ENCODE measurements at regions not wholly inside any gene's neighbourhood (a gene's known extent, or its start where the extent isn't known, plus 50 kb on each side); places are given as distances from the start of the nearest gene placed in this dataset.

DNA sequence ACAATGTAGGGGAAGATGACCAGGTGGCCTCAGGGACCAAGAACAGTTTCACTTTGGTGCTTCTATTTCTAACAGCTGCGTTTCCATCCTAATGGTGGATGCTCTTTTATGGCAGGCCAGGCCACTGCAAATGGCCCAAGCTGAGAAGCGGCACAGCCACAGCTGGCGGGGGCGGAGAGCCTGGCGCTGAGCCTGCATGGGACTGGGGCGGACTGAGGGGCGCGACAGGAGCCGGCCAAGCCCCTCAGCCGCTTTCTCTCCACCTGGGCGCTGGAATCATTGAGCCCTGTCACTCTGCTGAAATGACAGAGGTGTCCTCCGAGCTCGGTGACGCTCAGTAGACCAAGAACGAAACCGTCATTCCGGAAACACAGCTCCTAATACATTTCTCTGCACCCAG is 317.3 kb upstream of the PDE4D start:
- DNase-seq = no peak
- ATAC-seq (replicated peaks in 1 of 4) = no peak
- H3K27ac ChIP-seq (ENCODE audit: low read length) = no peak overlapping the region
- POLR2A ChIA-PET = no interaction called here
- no peaks in the 10 kb centered on the region for H3K36me3 ChIP-seq (ENCODE audit: control insufficient read depth in 2 of 2, extremely low read depth in 1 of 2, insufficient read depth in 1 of 2, low read length in 1 of 2)
- H3K27me3 ChIP-seq (replicated peaks in 1 of 2; ENCODE audit: control insufficient read depth in 2 of 2, extremely low read depth in 1 of 2, insufficient read depth in 2 of 2, low read length in 1 of 2) = no peaks in the 10 kb centered on the region
- H3K4me1 ChIP-seq (ENCODE audit: control insufficient read depth in 1 of 2, extremely low read depth in 1 of 2, insufficient read depth in 2 of 2, low read length in 2 of 2) = no peaks in the 10 kb centered on the region
- no peak overlapping the region for H3K4me3 Mint-ChIP-seq
- WGBS (ENCODE audit: insufficient coverage) = 79% methylated on average over 13 of the region's 17 CpGs
- H3K36me3 Mint-ChIP-seq = no peaks in the 10 kb centered on the region
- no peaks in the 10 kb centered on the region for H3K4me1 Mint-ChIP-seq
- no peak overlapping the region for H3K27ac Mint-ChIP-seq
- no peaks in the 10 kb centered on the region for H3K27me3 Mint-ChIP-seq
- peaks cover 3 to 8% (median 3%) of the 10 kb centered on the region in 3 donors for H3K9me3 Mint-ChIP-seq
- CTCF ChIA-PET = no interaction called here
- H3K4me3 ChIP-seq (ENCODE audit: control insufficient read depth in 1 of 2, extremely low read depth in 1 of 2, low read length in 1 of 2) = no peak overlapping the region
- no peaks in the 10 kb centered on the region for H3K9me3 ChIP-seq

DNA sequence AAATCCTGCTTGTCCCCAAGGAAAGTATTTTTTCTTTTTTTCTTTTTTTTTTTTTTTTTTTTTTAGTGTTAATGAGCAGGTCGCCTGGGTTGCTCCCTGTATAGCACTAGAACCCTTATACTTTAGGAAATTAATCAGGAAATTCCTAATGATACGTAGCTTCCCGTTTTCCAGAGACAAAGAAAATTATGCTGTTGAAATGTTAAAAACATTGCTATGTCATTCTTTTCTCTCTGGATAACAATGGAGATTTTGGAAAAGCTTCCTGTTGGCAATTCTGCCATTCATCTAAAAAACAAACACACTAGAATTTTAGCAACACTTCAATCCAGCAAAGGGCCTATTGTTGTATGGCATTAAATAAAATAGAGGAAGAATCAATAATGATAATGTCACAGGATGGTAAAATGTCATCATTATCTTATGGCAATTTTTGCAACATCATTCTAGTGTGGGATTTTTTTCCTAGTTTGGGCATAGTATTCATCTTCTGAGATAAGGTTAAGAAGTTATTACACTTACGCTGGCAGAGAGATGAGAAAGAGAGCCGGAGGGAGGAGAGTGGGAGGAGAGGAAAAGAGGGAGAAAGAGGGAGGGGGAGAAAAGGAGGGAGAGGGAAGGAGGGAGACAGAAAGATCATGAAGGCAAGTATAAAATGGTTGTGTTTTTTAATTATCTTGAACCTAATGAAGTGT is 315.8 kb upstream of the PDE4D start:
- POLR2A ChIA-PET = interaction anchor here in 1 of 2 donors (0.6 kb wide), 1 partner anchor 1027 kb away, joined by 3 read pairs; no protein-coding TSS in a partner anchor
- H3K27ac ChIP-seq (ENCODE audit: low read length) = no peak overlapping the region
- DNase-seq (no peak), ATAC-seq (replicated peaks in 1 of 4) (no peak)
- no peak overlapping the region for H3K4me3 Mint-ChIP-seq
- H3K4me1 Mint-ChIP-seq = no peaks in the 10 kb centered on the region
- H3K36me3 Mint-ChIP-seq = no peaks in the 10 kb centered on the region
- H3K9me3 ChIP-seq = no peaks in the 10 kb centered on the region
- H3K27ac Mint-ChIP-seq = no peak overlapping the region
- no peaks in the 10 kb centered on the region for H3K36me3 ChIP-seq (ENCODE audit: control insufficient read depth in 2 of 2, extremely low read depth in 1 of 2, insufficient read depth in 1 of 2, low read length in 1 of 2)
- WGBS (ENCODE audit: insufficient coverage) = 85% methylated on average over 2 of the region's 5 CpGs
- CTCF ChIA-PET = no interaction called here
- H3K4me3 ChIP-seq (ENCODE audit: control insufficient read depth in 1 of 2, extremely low read depth in 1 of 2, low read length in 1 of 2) = no peak overlapping the region
- no peaks in the 10 kb centered on the region for H3K4me1 ChIP-seq (ENCODE audit: control insufficient read depth in 1 of 2, extremely low read depth in 1 of 2, insufficient read depth in 2 of 2, low read length in 2 of 2)
- H3K27me3 ChIP-seq (replicated peaks in 1 of 2; ENCODE audit: control insufficient read depth in 2 of 2, extremely low read depth in 1 of 2, insufficient read depth in 2 of 2, low read length in 1 of 2) = no peaks in the 10 kb centered on the region
- peaks cover 3 to 8% (median 8%) of the 10 kb centered on the region in 3 donors for H3K9me3 Mint-ChIP-seq
- no peaks in the 10 kb centered on the region for H3K27me3 Mint-ChIP-seq

DNA sequence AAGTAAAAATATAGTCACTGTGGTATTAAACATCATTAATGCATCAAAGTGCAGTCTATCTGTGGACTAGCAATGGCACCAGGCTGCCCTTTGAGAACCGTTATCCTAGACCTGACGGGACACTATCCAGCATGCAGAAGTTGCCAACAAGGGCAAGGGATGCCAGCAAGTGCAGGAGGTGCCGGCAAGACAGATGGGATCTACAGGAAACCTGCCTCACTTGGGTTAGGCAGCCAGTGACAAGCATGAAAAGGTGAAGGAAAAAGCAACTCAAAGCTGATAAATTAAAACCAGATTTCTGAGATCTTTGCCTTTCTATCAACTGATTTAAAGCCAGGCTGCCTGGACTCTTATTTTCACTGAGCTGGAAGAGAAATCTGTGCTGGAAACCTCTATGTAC is 315.2 kb upstream of the PDE4D start:
- Histone ChIP-seq H3K27ac (ENCODE audit: low read length) (no peak overlapping the region), H3K27me3 (replicated peaks in 1 of 2; ENCODE audit: control insufficient read depth in 2 of 2, extremely low read depth in 1 of 2, insufficient read depth in 2 of 2, low read length in 1 of 2) (no peaks in the 10 kb centered on the region), H3K4me1 (ENCODE audit: control insufficient read depth in 1 of 2, extremely low read depth in 1 of 2, insufficient read depth in 2 of 2, low read length in 2 of 2) (no peaks in the 10 kb centered on the region), H3K36me3 (ENCODE audit: control insufficient read depth in 2 of 2, extremely low read depth in 1 of 2, insufficient read depth in 1 of 2, low read length in 1 of 2) (no peaks in the 10 kb centered on the region), H3K9me3 (no peaks in the 10 kb centered on the region), H3K4me3 (ENCODE audit: control insufficient read depth in 1 of 2, extremely low read depth in 1 of 2, low read length in 1 of 2) (no peak overlapping the region)
- Mint-ChIP-seq H3K27me3 (no peaks in the 10 kb centered on the region), H3K27ac (no peak overlapping the region), H3K9me3 (peaks cover 3 to 12% (median 8%) of the 10 kb centered on the region in 3 donors), H3K4me3 (no peak overlapping the region), H3K36me3 (no peaks in the 10 kb centered on the region), H3K4me1 (no peaks in the 10 kb centered on the region)
- POLR2A ChIA-PET = no interaction called here
- DNase-seq (no peak), ATAC-seq (replicated peaks in 1 of 4) (no peak)
- CTCF ChIA-PET = no interaction called here
- WGBS (ENCODE audit: insufficient coverage) = 83% methylated on average over 3 of the region's 3 CpGs

DNA sequence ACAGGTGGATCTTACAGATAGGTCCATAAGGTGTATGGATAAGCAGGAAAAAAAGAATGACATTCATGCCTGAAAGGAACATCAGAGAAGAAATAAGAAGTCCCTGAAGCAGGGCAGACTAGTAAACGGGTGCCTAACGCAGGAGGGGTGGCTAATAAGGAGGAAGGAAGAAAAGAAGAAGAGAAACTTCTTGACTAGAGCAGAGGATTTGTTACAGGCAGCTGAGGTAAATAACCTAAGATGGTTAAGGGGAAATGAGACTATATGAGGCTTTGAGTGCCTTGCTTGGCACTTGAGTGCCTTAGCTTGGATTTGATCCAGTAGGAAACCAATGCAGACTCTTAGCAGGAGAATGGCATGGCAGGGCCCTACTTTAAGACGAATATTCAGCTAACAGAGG is 313.5 kb upstream of the PDE4D start:
- Histone ChIP-seq H3K4me3 (ENCODE audit: control insufficient read depth in 1 of 2, extremely low read depth in 1 of 2, low read length in 1 of 2) (no peak overlapping the region), H3K27me3 (replicated peaks in 1 of 2; ENCODE audit: control insufficient read depth in 2 of 2, extremely low read depth in 1 of 2, insufficient read depth in 2 of 2, low read length in 1 of 2) (no peaks in the 10 kb centered on the region), H3K27ac (ENCODE audit: low read length) (no peak overlapping the region), H3K4me1 (ENCODE audit: control insufficient read depth in 1 of 2, extremely low read depth in 1 of 2, insufficient read depth in 2 of 2, low read length in 2 of 2) (no peaks in the 10 kb centered on the region), H3K36me3 (ENCODE audit: control insufficient read depth in 2 of 2, extremely low read depth in 1 of 2, insufficient read depth in 1 of 2, low read length in 1 of 2) (no peaks in the 10 kb centered on the region), H3K9me3 (no peaks in the 10 kb centered on the region)
- no peak for DNase-seq
- no peak for ATAC-seq (replicated peaks in 1 of 4)
- peaks cover 3 to 8% (median 4%) of the 10 kb centered on the region in 3 donors for H3K9me3 Mint-ChIP-seq
- H3K4me3 Mint-ChIP-seq = no peak overlapping the region
- ChIA-PET POLR2A (no interaction called here), CTCF (no interaction called here)
- WGBS (ENCODE audit: insufficient coverage) = 12% methylated on average over 2 of the region's 3 CpGs
- no peak overlapping the region for H3K27ac Mint-ChIP-seq
- no peaks in the 10 kb centered on the region for H3K4me1 Mint-ChIP-seq
- H3K36me3 Mint-ChIP-seq = no peaks in the 10 kb centered on the region
- no peaks in the 10 kb centered on the region for H3K27me3 Mint-ChIP-seq

DNA sequence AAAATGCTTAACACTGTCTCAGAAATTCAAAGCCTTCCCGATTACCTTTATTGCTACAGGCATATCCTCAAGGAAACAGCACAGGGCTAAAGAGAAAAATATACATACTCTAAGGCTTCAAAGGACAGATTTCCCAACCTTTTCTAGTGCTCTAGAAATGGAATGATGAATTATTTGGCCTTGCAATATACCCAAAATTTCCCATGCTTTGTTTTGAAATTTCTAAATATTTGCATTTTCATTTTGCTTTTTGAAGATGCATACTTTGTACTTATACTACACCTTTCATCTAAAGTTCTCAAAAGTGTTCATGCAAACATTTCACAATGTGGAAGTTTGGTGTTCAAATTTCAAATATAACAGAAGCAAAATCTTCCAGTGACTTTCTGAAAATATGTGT is 312.7 kb upstream of the PDE4D start:
- Mint-ChIP-seq H3K4me3 (no peak overlapping the region), H3K27ac (no peak overlapping the region), H3K27me3 (no peaks in the 10 kb centered on the region), H3K9me3 (peaks cover 3 to 8% (median 4%) of the 10 kb centered on the region in 3 donors), H3K36me3 (no peaks in the 10 kb centered on the region), H3K4me1 (no peaks in the 10 kb centered on the region)
- no peaks in the 10 kb centered on the region for H3K36me3 ChIP-seq (ENCODE audit: control insufficient read depth in 2 of 2, extremely low read depth in 1 of 2, insufficient read depth in 1 of 2, low read length in 1 of 2)
- ChIA-PET POLR2A (no interaction called here), CTCF (no interaction called here)
- DNase-seq = no peak
- H3K27me3 ChIP-seq (replicated peaks in 1 of 2; ENCODE audit: control insufficient read depth in 2 of 2, extremely low read depth in 1 of 2, insufficient read depth in 2 of 2, low read length in 1 of 2) = no peaks in the 10 kb centered on the region
- no CpG with 5 or more reads among the region's 1 CpG for WGBS (ENCODE audit: insufficient coverage)
- no peak overlapping the region for H3K4me3 ChIP-seq (ENCODE audit: control insufficient read depth in 1 of 2, extremely low read depth in 1 of 2, low read length in 1 of 2)
- H3K4me1 ChIP-seq (ENCODE audit: control insufficient read depth in 1 of 2, extremely low read depth in 1 of 2, insufficient read depth in 2 of 2, low read length in 2 of 2) = no peaks in the 10 kb centered on the region
- ATAC-seq (replicated peaks in 1 of 4) = no peak
- no peak overlapping the region for H3K27ac ChIP-seq (ENCODE audit: low read length)
- H3K9me3 ChIP-seq = no peaks in the 10 kb centered on the region

DNA sequence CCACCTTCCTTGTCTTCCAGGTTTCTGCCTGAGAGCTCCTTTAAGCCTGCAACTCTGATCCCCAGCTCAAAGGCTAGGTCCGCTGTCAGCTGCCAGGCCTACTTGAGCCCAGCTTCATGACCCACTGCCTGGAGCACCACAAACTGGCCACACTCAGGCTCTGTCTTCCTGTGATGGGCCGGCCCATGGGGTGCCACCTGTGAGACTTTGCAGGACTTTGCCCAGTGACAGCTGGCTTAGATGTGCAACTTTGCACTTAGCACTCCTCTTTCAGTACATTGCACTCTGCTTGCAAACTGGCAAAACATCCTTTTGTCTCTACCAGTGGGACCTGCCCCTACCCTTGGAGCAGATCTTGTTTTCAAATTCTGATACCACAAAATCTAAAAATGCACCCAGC is 311.5 kb upstream of the PDE4D start:
- CTCF ChIA-PET = interaction anchor here in 1 of 2 donors (0.7 kb wide), 1 partner anchor 13 kb away, joined by 3 read pairs; no protein-coding TSS in a partner anchor
- WGBS (ENCODE audit: insufficient coverage) = 77% methylated on average over 2 of the region's 2 CpGs
- Mint-ChIP-seq H3K36me3 (no peaks in the 10 kb centered on the region), H3K27me3 (no peaks in the 10 kb centered on the region), H3K27ac (no peak overlapping the region), H3K4me1 (no peaks in the 10 kb centered on the region), H3K4me3 (no peak overlapping the region), H3K9me3 (peaks cover 4 to 8% (median 5%) of the 10 kb centered on the region in 3 donors)
- Histone ChIP-seq H3K27ac (ENCODE audit: low read length) (no peak overlapping the region), H3K4me3 (ENCODE audit: control insufficient read depth in 1 of 2, extremely low read depth in 1 of 2, low read length in 1 of 2) (no peak overlapping the region), H3K36me3 (ENCODE audit: control insufficient read depth in 2 of 2, extremely low read depth in 1 of 2, insufficient read depth in 1 of 2, low read length in 1 of 2) (no peaks in the 10 kb centered on the region), H3K4me1 (ENCODE audit: control insufficient read depth in 1 of 2, extremely low read depth in 1 of 2, insufficient read depth in 2 of 2, low read length in 2 of 2) (no peaks in the 10 kb centered on the region), H3K27me3 (replicated peaks in 1 of 2; ENCODE audit: control insufficient read depth in 2 of 2, extremely low read depth in 1 of 2, insufficient read depth in 2 of 2, low read length in 1 of 2) (no peaks in the 10 kb centered on the region), H3K9me3 (no peaks in the 10 kb centered on the region)
- ATAC-seq (replicated peaks in 1 of 4) (no peak), DNase-seq (no peak)
- POLR2A ChIA-PET = no interaction called here
